ENCODE measurements at regions not wholly inside any gene's neighbourhood (a gene's known extent, or its start where the extent isn't known, plus 50 kb on each side); places are given as distances from the start of the nearest gene placed in this dataset.

GRCh38 chr1:90840352-90840751 is 123.2 kb upstream of the BARHL2 start:
- ATAC-seq, result no peak
- ChIA-PET POLR2A (no interaction called here), CTCF (no interaction called here)
- Histone ChIP-seq H3K27ac (ENCODE audit: low read length) (no peak overlapping the region), H3K4me1 (ENCODE audit: control insufficient read depth, insufficient read depth, low read length) (no peaks in the 10 kb centered on the region), H3K9me3 (ENCODE audit: control insufficient read depth, insufficient read depth, low read depth, low read length) (no peaks in the 10 kb centered on the region), H3K36me3 (ENCODE audit: control insufficient read depth, insufficient read depth, low read length) (no peaks in the 10 kb centered on the region), H3K4me3 (ENCODE audit: low read depth in 2 of 2, low read length in 2 of 2) (no peak overlapping the region), H3K27me3 (ENCODE audit: control insufficient read depth, insufficient read depth, low read length) (no peaks in the 10 kb centered on the region)
- intact Hi-C loops (cut with micrococcal nuclease; ENCODE audit: unreplicated experiment), result no loop called here
- TF ChIP-seq REST (IDR thresholded peaks at IDR 0.05; ENCODE audit: insufficient read depth in 1 of 2, low read depth in 2 of 2, low read length in 1 of 2) (no peak), TCF7L2 (IDR thresholded peaks at IDR 0.05; ENCODE audit: low read depth, low read length) (no peak), CTCF (IDR thresholded peaks at IDR 0.05) (no peak), SIN3A (IDR thresholded peaks at IDR 0.05; ENCODE audit: borderline replicate concordance, insufficient read depth, low read depth, low read length) (no peak), POLR2AphosphoS5 (IDR thresholded peaks at IDR 0.05; ENCODE audit: low read depth, low read length) (no peak)
- DNase-seq (ENCODE audit: low read depth, low spot score), result no peak
- in situ Hi-C loops (cut with HindIII; ENCODE audit: low pct_unique_long_range_greater_than_20kb, low sequenced_read_pairs), result no loop called here
- no TSS peak for BruUV-seq (replicated peaks)

GRCh38 chr1:90839323-90839722 is 122.2 kb upstream of the BARHL2 start:
- H3K9me3 ChIP-seq (ENCODE audit: control insufficient read depth, insufficient read depth, low read depth, low read length), result no peaks in the 10 kb centered on the region
- no peaks in the 10 kb centered on the region for H3K36me3 ChIP-seq (ENCODE audit: control insufficient read depth, insufficient read depth, low read length)
- CTCF ChIA-PET, result no interaction called here
- H3K27me3 ChIP-seq (ENCODE audit: control insufficient read depth, insufficient read depth, low read length), result no peaks in the 10 kb centered on the region
- in situ Hi-C loops (cut with HindIII; ENCODE audit: low pct_unique_long_range_greater_than_20kb, low sequenced_read_pairs) (no loop called here), intact Hi-C loops (cut with micrococcal nuclease; ENCODE audit: unreplicated experiment) (no loop called here)
- no peak overlapping the region for H3K4me3 ChIP-seq (ENCODE audit: low read depth in 2 of 2, low read length in 2 of 2)
- TF ChIP-seq CTCF (IDR thresholded peaks at IDR 0.05) (no peak), REST (IDR thresholded peaks at IDR 0.05; ENCODE audit: insufficient read depth in 1 of 2, low read depth in 2 of 2, low read length in 1 of 2) (no peak), SIN3A (IDR thresholded peaks at IDR 0.05; ENCODE audit: borderline replicate concordance, insufficient read depth, low read depth, low read length) (no peak), POLR2AphosphoS5 (IDR thresholded peaks at IDR 0.05; ENCODE audit: low read depth, low read length) (no peak), TCF7L2 (IDR thresholded peaks at IDR 0.05; ENCODE audit: low read depth, low read length) (no peak)
- BruUV-seq (replicated peaks), result no TSS peak
- POLR2A ChIA-PET, result no interaction called here
- no peak overlapping the region for H3K27ac ChIP-seq (ENCODE audit: low read length)
- no peak for DNase-seq (ENCODE audit: low read depth, low spot score)
- no peak for ATAC-seq
- no peaks in the 10 kb centered on the region for H3K4me1 ChIP-seq (ENCODE audit: control insufficient read depth, insufficient read depth, low read length)
